ENCODE measurements at regions not wholly inside any gene's neighbourhood (a gene's known extent, or its start where the extent isn't known, plus 50 kb on each side); places are given as distances from the start of the nearest gene placed in this dataset.

DNA sequence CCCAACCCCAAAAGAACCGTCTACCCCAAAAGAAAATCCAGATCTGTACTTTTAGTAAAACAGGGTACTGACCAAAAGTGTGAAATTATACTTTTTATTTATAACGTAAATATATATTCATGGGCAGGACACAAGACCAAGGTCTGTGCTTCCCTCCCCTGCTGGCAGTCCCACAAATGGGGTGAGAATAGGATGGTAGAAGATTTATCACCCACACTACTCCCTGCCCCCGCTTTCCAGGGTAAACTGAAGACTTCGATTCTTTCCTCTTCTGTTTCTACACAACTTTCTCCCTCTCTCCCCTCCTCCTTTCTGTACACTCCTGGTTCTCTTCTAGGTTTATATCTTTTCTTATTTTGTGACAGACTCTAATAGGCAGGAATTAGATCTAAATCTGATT, 79.7 kb downstream of the MDH1 start:
- Histone ChIP-seq H4K20me1 (ENCODE audit: insufficient read depth, low read length) (no peaks in the 10 kb centered on the region), H3K9me2 (ENCODE audit: low read depth, low read length) (no peaks in the 10 kb centered on the region), H3K27me3 (ENCODE audit: insufficient read depth, low read length) (no peaks in the 10 kb centered on the region), H3K79me2 (ENCODE audit: insufficient read depth, low read length) (no peaks in the 10 kb centered on the region), H3K9me3 (ENCODE audit: low read length) (no peaks in the 10 kb centered on the region), H3K36me3 (ENCODE audit: insufficient read depth, low read length) (no peaks in the 10 kb centered on the region), H3K27ac (ENCODE audit: low read depth, low read length, poor library complexity, severe bottlenecking) (no peak overlapping the region), H2AFZ (ENCODE audit: low read length) (no peak overlapping the region), H3K4me1 (ENCODE audit: insufficient read depth, low read length, severe bottlenecking) (no peaks in the 10 kb centered on the region), H3K9ac (ENCODE audit: low read length) (no peak overlapping the region), H3F3A (ENCODE audit: insufficient read depth, low read length) (no peaks in the 10 kb centered on the region), H3K4me2 (ENCODE audit: low read length) (no peak overlapping the region), H3K4me3 (ENCODE audit: low read depth, low read length, poor library complexity, severe bottlenecking) (no peak overlapping the region)
- TF ChIP-seq EZH2 (IDR thresholded peaks at IDR 0.05; ENCODE audit: borderline replicate concordance, low read length): no peak

DNA sequence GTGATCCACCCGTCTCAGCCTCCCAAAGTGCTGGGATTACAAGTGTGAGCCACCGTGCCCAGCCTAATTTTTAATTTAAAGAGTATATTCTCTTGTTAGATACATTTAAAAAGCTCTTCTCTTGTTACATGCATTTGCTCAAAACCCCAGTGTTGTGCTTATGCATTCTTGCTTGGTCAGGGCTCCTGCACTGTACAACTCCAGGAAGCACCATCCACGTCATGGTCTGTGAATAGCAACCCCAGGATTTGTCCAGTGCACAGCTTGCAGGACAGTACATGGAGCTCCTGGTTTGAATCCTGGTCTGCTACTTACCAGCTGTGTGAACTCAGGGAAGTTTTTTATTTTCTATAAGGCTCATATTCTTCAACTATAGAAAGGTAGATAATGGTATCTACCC, 80.8 kb downstream of the MDH1 start:
- H3K4me1 ChIP-seq (ENCODE audit: insufficient read depth, low read length, severe bottlenecking): no peaks in the 10 kb centered on the region

GRCh38 chr2:63673865-63674533, 85.2 kb downstream of the MDH1 start:
- Histone ChIP-seq H3K9ac (ENCODE audit: low read length) (no peak overlapping the region), H3F3A (ENCODE audit: insufficient read depth, low read length) (no peaks in the 10 kb centered on the region), H3K4me2 (ENCODE audit: low read length) (no peak overlapping the region), H3K27ac (ENCODE audit: low read depth, low read length, poor library complexity, severe bottlenecking) (no peak overlapping the region), H3K4me1 (ENCODE audit: insufficient read depth, low read length, severe bottlenecking) (no peaks in the 10 kb centered on the region), H3K79me2 (ENCODE audit: insufficient read depth, low read length) (no peaks in the 10 kb centered on the region), H3K9me3 (ENCODE audit: low read length) (no peaks in the 10 kb centered on the region), H2AFZ (ENCODE audit: low read length) (no peak overlapping the region), H3K27me3 (ENCODE audit: insufficient read depth, low read length) (no peaks in the 10 kb centered on the region), H3K9me2 (ENCODE audit: low read depth, low read length) (no peaks in the 10 kb centered on the region), H4K20me1 (ENCODE audit: insufficient read depth, low read length) (no peaks in the 10 kb centered on the region), H3K36me3 (ENCODE audit: insufficient read depth, low read length) (no peaks in the 10 kb centered on the region), H3K4me3 (ENCODE audit: low read depth, low read length, poor library complexity, severe bottlenecking) (no peak overlapping the region)
- TF ChIP-seq, protein P1, sequence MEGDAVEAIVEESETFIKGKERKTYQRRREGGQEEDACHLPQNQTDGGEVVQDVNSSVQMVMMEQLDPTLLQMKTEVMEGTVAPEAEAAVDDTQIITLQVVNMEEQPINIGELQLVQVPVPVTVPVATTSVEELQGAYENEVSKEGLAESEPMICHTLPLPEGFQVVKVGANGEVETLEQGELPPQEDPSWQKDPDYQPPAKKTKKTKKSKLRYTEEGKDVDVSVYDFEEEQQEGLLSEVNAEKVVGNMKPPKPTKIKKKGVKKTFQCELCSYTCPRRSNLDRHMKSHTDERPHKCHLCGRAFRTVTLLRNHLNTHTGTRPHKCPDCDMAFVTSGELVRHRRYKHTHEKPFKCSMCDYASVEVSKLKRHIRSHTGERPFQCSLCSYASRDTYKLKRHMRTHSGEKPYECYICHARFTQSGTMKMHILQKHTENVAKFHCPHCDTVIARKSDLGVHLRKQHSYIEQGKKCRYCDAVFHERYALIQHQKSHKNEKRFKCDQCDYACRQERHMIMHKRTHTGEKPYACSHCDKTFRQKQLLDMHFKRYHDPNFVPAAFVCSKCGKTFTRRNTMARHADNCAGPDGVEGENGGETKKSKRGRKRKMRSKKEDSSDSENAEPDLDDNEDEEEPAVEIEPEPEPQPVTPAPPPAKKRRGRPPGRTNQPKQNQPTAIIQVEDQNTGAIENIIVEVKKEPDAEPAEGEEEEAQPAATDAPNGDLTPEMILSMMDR (IDR thresholded peaks at IDR 0.05; ENCODE audit: low read length): no peak
- no peak for TF ChIP-seq EZH2 (IDR thresholded peaks at IDR 0.05; ENCODE audit: borderline replicate concordance, low read length)

More for the DNA sequence above, 80.8 kb downstream of the MDH1 start:
- no peak overlapping the region for H3K4me2 ChIP-seq (ENCODE audit: low read length)
- H3F3A ChIP-seq (ENCODE audit: insufficient read depth, low read length): no peaks in the 10 kb centered on the region
- no peaks in the 10 kb centered on the region for H4K20me1 ChIP-seq (ENCODE audit: insufficient read depth, low read length)
- no peaks in the 10 kb centered on the region for H3K9me2 ChIP-seq (ENCODE audit: low read depth, low read length)
- no peak overlapping the region for H3K9ac ChIP-seq (ENCODE audit: low read length)
- no peaks in the 10 kb centered on the region for H3K79me2 ChIP-seq (ENCODE audit: insufficient read depth, low read length)
- no peak overlapping the region for H3K4me3 ChIP-seq (ENCODE audit: low read depth, low read length, poor library complexity, severe bottlenecking)
- TF ChIP-seq, protein P1 (IDR thresholded peaks at IDR 0.05; ENCODE audit: low read length): no peak
- TF ChIP-seq EZH2 (IDR thresholded peaks at IDR 0.05; ENCODE audit: borderline replicate concordance, low read length): no peak
- no peaks in the 10 kb centered on the region for H3K9me3 ChIP-seq (ENCODE audit: low read length)
- no peaks in the 10 kb centered on the region for H3K36me3 ChIP-seq (ENCODE audit: insufficient read depth, low read length)
- no peaks in the 10 kb centered on the region for H3K27me3 ChIP-seq (ENCODE audit: insufficient read depth, low read length)
- no peak overlapping the region for H2AFZ ChIP-seq (ENCODE audit: low read length)
- no peak overlapping the region for H3K27ac ChIP-seq (ENCODE audit: low read depth, low read length, poor library complexity, severe bottlenecking)

GRCh38 chr2:63675026-63675425, 86.3 kb downstream of the MDH1 start:
- Histone ChIP-seq H3F3A (ENCODE audit: insufficient read depth, low read length) (no peaks in the 10 kb centered on the region), H3K9ac (ENCODE audit: low read length) (no peak overlapping the region)
- TF ChIP-seq, protein P1 (IDR thresholded peaks at IDR 0.05; ENCODE audit: low read length): no peak
- no peak for TF ChIP-seq EZH2 (IDR thresholded peaks at IDR 0.05; ENCODE audit: borderline replicate concordance, low read length)

More at GRCh38 chr2:63675026-63675425, 86.3 kb downstream of the MDH1 start:
- no peak overlapping the region for H3K4me2 ChIP-seq (ENCODE audit: low read length)
- no peak overlapping the region for H3K4me3 ChIP-seq (ENCODE audit: low read depth, low read length, poor library complexity, severe bottlenecking)
- no peaks in the 10 kb centered on the region for H4K20me1 ChIP-seq (ENCODE audit: insufficient read depth, low read length)
- no peaks in the 10 kb centered on the region for H3K4me1 ChIP-seq (ENCODE audit: insufficient read depth, low read length, severe bottlenecking)
- no peak overlapping the region for H2AFZ ChIP-seq (ENCODE audit: low read length)
- H3K27ac ChIP-seq (ENCODE audit: low read depth, low read length, poor library complexity, severe bottlenecking): no peak overlapping the region
- no peaks in the 10 kb centered on the region for H3K27me3 ChIP-seq (ENCODE audit: insufficient read depth, low read length)
- no peaks in the 10 kb centered on the region for H3K36me3 ChIP-seq (ENCODE audit: insufficient read depth, low read length)
- no peaks in the 10 kb centered on the region for H3K9me3 ChIP-seq (ENCODE audit: low read length)
- H3K9me2 ChIP-seq (ENCODE audit: low read depth, low read length): no peaks in the 10 kb centered on the region
- no peaks in the 10 kb centered on the region for H3K79me2 ChIP-seq (ENCODE audit: insufficient read depth, low read length)
